Liver (tissue), 7 donors: ENCODE measurements at regions not wholly inside any gene's neighbourhood (a gene's known extent, or its start where the extent isn't known, plus 50 kb on each side); places are given as distances from the start of the nearest gene placed in this dataset.

Source experiments
- DNase-seq: peaks from one replicate; pipeline ENCODE4 v3.0.0-alpha.2; 2017; ENCODE audit warnings: low spot score
- H3K27ac ChIP-seq, 2 donors: one replicate each; pipeline ENCODE4 v1.7.0; 2013; ENCODE audit warnings: inconsistent platforms in 2 of 2, low read length in 2 of 2, control low read depth in 1 of 2, low read depth in 1 of 2, mild to moderate bottlenecking in 1 of 2
- H3K27me3 ChIP-seq, 4 donors: one replicate each; pipeline versions ENCODE4 v1.6.1 to v1.7.0; 2013; ENCODE audit warnings: low read length in 3 of 4, inconsistent platforms in 1 of 4, mild to moderate bottlenecking in 1 of 4, moderate library complexity in 1 of 4; ENCODE audit not compliant: control insufficient read depth in 4 of 4, insufficient read depth in 4 of 4
- H3K36me3 ChIP-seq, 4 donors: one replicate each; pipeline versions ENCODE4 v1.6.1 to v1.7.0; 2013; ENCODE audit warnings: low read length in 3 of 4, mild to moderate bottlenecking in 3 of 4, low read depth in 1 of 4, moderate library complexity in 1 of 4; ENCODE audit not compliant: control insufficient read depth in 4 of 4, insufficient read depth in 3 of 4
- H3K4me1 ChIP-seq, 4 donors: one replicate each; pipeline versions ENCODE4 v1.6.1 to v1.7.0; 2013; ENCODE audit warnings: low read length in 3 of 4, mild to moderate bottlenecking in 3 of 4, moderate library complexity in 1 of 4; ENCODE audit not compliant: control insufficient read depth in 4 of 4, insufficient read depth in 4 of 4
- H3K4me3 ChIP-seq, 3 donors: one replicate each; pipeline versions ENCODE4 v1.6.1 to v1.7.0; 2013; ENCODE audit warnings: low read length in 3 of 3, control low read depth in 1 of 3, low read depth in 1 of 3, mild to moderate bottlenecking in 1 of 3
- H3K9ac ChIP-seq, 2 donors: one replicate each; pipeline ENCODE4 v1.7.0; 2013; ENCODE audit warnings: low read length in 2 of 2, mild to moderate bottlenecking in 2 of 2, moderate library complexity in 2 of 2, control low read depth in 1 of 2, low read depth in 1 of 2
- H3K9me3 ChIP-seq, 4 donors: one replicate each; pipeline versions ENCODE4 v1.6.1 to v1.7.0; 2013; ENCODE audit warnings: low read length in 3 of 4; ENCODE audit not compliant: control insufficient read depth in 4 of 4
- ATF3 ChIP-seq: IDR thresholded peaks from 2 replicates; pipeline ENCODE4 v1.6.1; 2016; ENCODE audit warnings: antibody characterized with exemption
- FOXA1 ChIP-seq: IDR thresholded peaks from 2 replicates; pipeline ENCODE4 v1.6.1; 2016; ENCODE audit warnings: antibody characterized with exemption
- GABPA ChIP-seq, 2 donors: IDR thresholded peaks in 1 of 2; conservative IDR thresholded peaks in 1 of 2; 2 replicates each; pipeline ENCODE4 v1.6.1; 2016; ENCODE audit warnings: antibody characterized with exemption in 2 of 2, mild to moderate bottlenecking in 1 of 2, moderate library complexity in 1 of 2
- HNF4A ChIP-seq, 2 donors: conservative IDR thresholded peaks; 2 replicates each; pipeline ENCODE4 v1.6.1; 2016; ENCODE audit warnings: antibody characterized with exemption in 2 of 2, mild to moderate bottlenecking in 2 of 2
- HNF4G ChIP-seq: IDR thresholded peaks from 2 replicates; pipeline ENCODE4 v1.6.1; 2016; ENCODE audit warnings: antibody characterized with exemption
- JUND ChIP-seq, 2 donors: IDR thresholded peaks; 2 replicates each; pipeline ENCODE4 v1.6.1; 2016; ENCODE audit warnings: antibody characterized with exemption in 2 of 2
- MAX ChIP-seq: IDR thresholded peaks from 2 replicates; pipeline ENCODE4 v1.6.1; 2016; ENCODE audit warnings: antibody characterized with exemption
- NR2F2 ChIP-seq: IDR thresholded peaks from 2 replicates; pipeline ENCODE4 v1.6.1; 2016; ENCODE audit warnings: antibody characterized with exemption
- RAD21 ChIP-seq, 2 donors: IDR thresholded peaks; 2 replicates each; pipeline ENCODE4 v1.6.1; 2016; ENCODE audit warnings: antibody characterized with exemption in 2 of 2, mild to moderate bottlenecking in 2 of 2
- REST ChIP-seq: IDR thresholded peaks from 2 replicates; pipeline ENCODE4 v1.6.1; 2016; ENCODE audit warnings: antibody characterized with exemption, mild to moderate bottlenecking
- RXRA ChIP-seq, 2 donors: IDR thresholded peaks; 2 replicates each; pipeline ENCODE4 v1.6.1; 2017 to 2018; ENCODE audit warnings: antibody characterized with exemption in 2 of 2, mild to moderate bottlenecking in 1 of 2
- TAF1 ChIP-seq: conservative IDR thresholded peaks from 2 replicates; pipeline ENCODE4 v1.6.1; 2016; ENCODE audit warnings: antibody characterized with exemption, mild to moderate bottlenecking
- YY1 ChIP-seq: IDR thresholded peaks from 2 replicates; pipeline ENCODE4 v1.6.1; 2016; ENCODE audit warnings: antibody characterized with exemption, mild to moderate bottlenecking
- ZBTB33 ChIP-seq: IDR thresholded peaks from 2 replicates; pipeline ENCODE4 v1.6.1; 2016; ENCODE audit warnings: antibody characterized with exemption
- WGBS: extraction: QIAGEN DNeasy Blood & Tissue Kit; methylation state at CpG from one replicate; pipeline ENCODE4 v1.1.7; 2013; 5-methylcytosine and 5-hydroxymethylcytosine counted together
- donor health status: healthy.
- donor health status: healthy.
- donor health status: healthy.
- donor health status: healthy.

GRCh38 chr2:217535957-217536708 lies 466.7 kb downstream of the TNS1 start:
- no peak overlapping the region for H3K4me3 ChIP-seq
- no peak overlapping the region for H3K9ac ChIP-seq
- H3K36me3 ChIP-seq, result no peaks in the 10 kb centered on the region
- WGBS, result 53% methylated on average over 6 of the region's 6 CpGs
- H3K4me1 ChIP-seq, result no peaks in the 10 kb centered on the region
- peaks cover 0 to 2% (median 0%) of the 10 kb centered on the region in 4 donors for H3K27me3 ChIP-seq
- no peak overlapping the region for H3K27ac ChIP-seq
- H3K9me3 ChIP-seq, result no peaks in the 10 kb centered on the region
- no peak for DNase-seq
- TF ChIP-seq MAX (no peak), GABPA (IDR thresholded peaks at IDR 0.05 in 1 of 2, conservative IDR thresholded peaks at IDR 0.05 in 1 of 2) (no peak), FOXA1 (no peak), RXRA (IDR thresholded peaks at IDR 0.05) (no peak), HNF4G (no peak), YY1 (no peak), TAF1 (no peak), REST (no peak), RAD21 (IDR thresholded peaks at IDR 0.05) (no peak), ATF3 (no peak), ZBTB33 (no peak), NR2F2 (no peak), HNF4A (conservative IDR thresholded peaks at IDR 0.05) (no peak), JUND (IDR thresholded peaks at IDR 0.05) (no peak)

- no peaks in the 10 kb centered on the region for H3K4me1 ChIP-seq
- TF ChIP-seq HNF4A (conservative IDR thresholded peaks at IDR 0.05) (peak; percentile 45 to 46), HNF4G (no peak)
- no peaks in the 10 kb centered on the region for H3K9me3 ChIP-seq
- no peak for DNase-seq
- no peak overlapping the region for H3K9ac ChIP-seq
- no peaks in the 10 kb centered on the region for H3K27me3 ChIP-seq
- WGBS, result 67% methylated on average over 2 of the region's 2 CpGs
- H3K36me3 ChIP-seq, result no peaks in the 10 kb centered on the region
- H3K27ac ChIP-seq, result no peak overlapping the region
- no peak overlapping the region for H3K4me3 ChIP-seq
Measured at GRCh38 chr2:217530392-217531090, 472.3 kb downstream of the TNS1 start.
